ENCODE measurements at regions not wholly inside any gene's neighbourhood (a gene's known extent, or its start where the extent isn't known, plus 50 kb on each side); places are given as distances from the start of the nearest gene placed in this dataset.

DNA sequence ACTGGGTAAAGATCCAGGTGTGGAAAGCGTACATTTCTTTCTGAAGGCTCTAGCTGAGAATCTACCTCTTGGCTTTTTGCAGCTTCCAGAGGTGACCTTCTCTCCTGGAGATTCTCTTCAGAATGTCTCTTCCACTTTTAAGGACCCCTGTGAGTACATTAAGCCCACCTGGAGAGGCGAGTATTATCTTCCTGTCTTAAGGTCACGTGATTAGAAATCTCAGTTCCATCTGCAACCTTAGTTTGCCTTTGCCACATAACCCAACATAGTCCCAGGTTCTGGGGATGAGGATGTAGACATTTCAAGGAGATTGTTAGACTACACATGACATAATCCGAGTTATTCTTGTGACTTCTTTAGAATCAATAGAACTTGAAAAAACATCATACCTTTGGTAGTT, 665.5 kb upstream of the POM121L12 start:
- no peak overlapping the region for H3K4me3 Mint-ChIP-seq
- no peaks in the 10 kb centered on the region for H3K4me1 Mint-ChIP-seq
- Histone ChIP-seq H3K27me3 (ENCODE audit: control insufficient read depth, insufficient read depth, low read length, poor library complexity, severe bottlenecking) (no peaks in the 10 kb centered on the region), H3K4me3 (ENCODE audit: low read length) (no peak overlapping the region), H3K9ac (ENCODE audit: extremely low read depth, low read length, poor library complexity, severe bottlenecking) (no peak overlapping the region), H3K9me3 (ENCODE audit: control insufficient read depth, low read length) (no peaks in the 10 kb centered on the region), H3K36me3 (ENCODE audit: control insufficient read depth, insufficient read depth, low read length) (no peaks in the 10 kb centered on the region), H3K27ac (ENCODE audit: low read depth, low read length) (no peak overlapping the region), H3K4me1 (ENCODE audit: control insufficient read depth, insufficient read depth, low read length) (no peaks in the 10 kb centered on the region)
- H3K27me3 Mint-ChIP-seq (ENCODE audit: insufficient read depth), result no peaks in the 10 kb centered on the region
- TF ChIP-seq, protein P1, sequence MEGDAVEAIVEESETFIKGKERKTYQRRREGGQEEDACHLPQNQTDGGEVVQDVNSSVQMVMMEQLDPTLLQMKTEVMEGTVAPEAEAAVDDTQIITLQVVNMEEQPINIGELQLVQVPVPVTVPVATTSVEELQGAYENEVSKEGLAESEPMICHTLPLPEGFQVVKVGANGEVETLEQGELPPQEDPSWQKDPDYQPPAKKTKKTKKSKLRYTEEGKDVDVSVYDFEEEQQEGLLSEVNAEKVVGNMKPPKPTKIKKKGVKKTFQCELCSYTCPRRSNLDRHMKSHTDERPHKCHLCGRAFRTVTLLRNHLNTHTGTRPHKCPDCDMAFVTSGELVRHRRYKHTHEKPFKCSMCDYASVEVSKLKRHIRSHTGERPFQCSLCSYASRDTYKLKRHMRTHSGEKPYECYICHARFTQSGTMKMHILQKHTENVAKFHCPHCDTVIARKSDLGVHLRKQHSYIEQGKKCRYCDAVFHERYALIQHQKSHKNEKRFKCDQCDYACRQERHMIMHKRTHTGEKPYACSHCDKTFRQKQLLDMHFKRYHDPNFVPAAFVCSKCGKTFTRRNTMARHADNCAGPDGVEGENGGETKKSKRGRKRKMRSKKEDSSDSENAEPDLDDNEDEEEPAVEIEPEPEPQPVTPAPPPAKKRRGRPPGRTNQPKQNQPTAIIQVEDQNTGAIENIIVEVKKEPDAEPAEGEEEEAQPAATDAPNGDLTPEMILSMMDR (conservative IDR thresholded peaks at IDR 0.05), result no peak
- H3K36me3 Mint-ChIP-seq (ENCODE audit: low read depth), result no peaks in the 10 kb centered on the region
- WGBS, 2 experiments (ENCODE audit: insufficient coverage in 1 of 2, insufficient read length in 1 of 2), result 82 to 92% methylated on average over 3 to 4 of the region's 4 CpGs
- H3K9me3 Mint-ChIP-seq, result peaks cover 2% of the 10 kb centered on the region
- no peak for DNase-seq
- no peak overlapping the region for H3K27ac Mint-ChIP-seq

DNA sequence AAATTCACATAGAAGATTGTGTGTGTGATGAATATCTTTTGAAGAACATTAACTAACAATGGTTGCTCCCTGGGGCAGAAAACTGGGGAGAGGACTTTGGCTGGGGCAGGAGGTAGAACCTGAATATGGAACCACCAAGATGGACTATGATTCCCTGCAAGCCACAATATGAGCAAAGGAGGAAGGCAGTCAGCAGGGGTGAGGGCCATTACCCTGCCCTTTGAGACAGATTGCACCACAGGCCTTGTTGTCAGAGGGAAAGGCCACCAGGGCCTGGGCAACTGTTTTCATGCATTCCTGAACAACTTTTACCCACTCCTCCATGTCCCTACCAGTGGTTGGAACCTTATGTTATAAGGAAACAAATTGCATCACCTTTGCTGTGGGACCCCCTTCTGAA, 670.1 kb upstream of the POM121L12 start:
- Histone ChIP-seq H3K9me3 (ENCODE audit: control insufficient read depth, low read length) (no peaks in the 10 kb centered on the region), H3K9ac (ENCODE audit: extremely low read depth, low read length, poor library complexity, severe bottlenecking) (no peak overlapping the region), H3K27ac (ENCODE audit: low read depth, low read length) (no peak overlapping the region), H3K27me3 (ENCODE audit: control insufficient read depth, insufficient read depth, low read length, poor library complexity, severe bottlenecking) (no peaks in the 10 kb centered on the region), H3K4me1 (ENCODE audit: control insufficient read depth, insufficient read depth, low read length) (no peaks in the 10 kb centered on the region), H3K36me3 (ENCODE audit: control insufficient read depth, insufficient read depth, low read length) (no peaks in the 10 kb centered on the region), H3K4me3 (ENCODE audit: low read length) (no peak overlapping the region)
- Mint-ChIP-seq H3K27me3 (ENCODE audit: insufficient read depth) (no peaks in the 10 kb centered on the region), H3K36me3 (ENCODE audit: low read depth) (no peaks in the 10 kb centered on the region), H3K9me3 (peaks cover 12% of the 10 kb centered on the region), H3K4me1 (no peaks in the 10 kb centered on the region), H3K27ac (no peak overlapping the region), H3K4me3 (no peak overlapping the region)
- DNase-seq, result no peak
- TF ChIP-seq, protein P1 (conservative IDR thresholded peaks at IDR 0.05), result no peak

DNA sequence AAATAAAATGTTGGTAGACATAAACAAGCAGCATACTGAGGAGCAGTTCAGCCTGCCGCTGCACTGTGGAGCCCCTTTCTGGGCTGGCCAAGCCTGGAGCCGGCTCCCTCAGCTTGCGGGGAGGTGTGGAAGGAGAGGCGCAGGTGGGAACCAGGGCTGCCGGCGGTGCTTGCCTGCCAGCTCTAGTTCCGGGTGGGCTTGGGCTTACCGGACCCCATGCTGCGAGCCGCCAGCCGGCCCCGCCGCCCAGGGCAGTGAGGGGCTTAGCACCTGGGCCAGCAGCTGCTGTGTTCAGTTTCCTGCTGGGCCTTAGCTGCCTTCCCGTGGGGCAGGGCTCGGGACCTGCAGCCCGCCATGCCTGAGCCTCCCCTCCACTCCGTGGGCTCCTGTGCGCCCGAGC, 672.9 kb upstream of the POM121L12 start:
- Histone ChIP-seq H3K36me3 (ENCODE audit: control insufficient read depth, insufficient read depth, low read length) (no peaks in the 10 kb centered on the region), H3K9ac (ENCODE audit: extremely low read depth, low read length, poor library complexity, severe bottlenecking) (no peak overlapping the region), H3K9me3 (ENCODE audit: control insufficient read depth, low read length) (no peaks in the 10 kb centered on the region), H3K27me3 (ENCODE audit: control insufficient read depth, insufficient read depth, low read length, poor library complexity, severe bottlenecking) (no peaks in the 10 kb centered on the region), H3K27ac (ENCODE audit: low read depth, low read length) (no peak overlapping the region), H3K4me1 (ENCODE audit: control insufficient read depth, insufficient read depth, low read length) (no peaks in the 10 kb centered on the region), H3K4me3 (ENCODE audit: low read length) (no peak overlapping the region)
- no peak for DNase-seq
- no peak overlapping the region for H3K4me3 Mint-ChIP-seq
- H3K9me3 Mint-ChIP-seq, result peaks cover 11% of the 10 kb centered on the region
- whole genome bisulfite sequencing, 2 experiments (ENCODE audit: insufficient coverage in 1 of 2, insufficient read length in 1 of 2), result 91 to 100% methylated on average over 9 to 19 of the region's 19 CpGs
- no peaks in the 10 kb centered on the region for H3K4me1 Mint-ChIP-seq
- no peaks in the 10 kb centered on the region for H3K36me3 Mint-ChIP-seq (ENCODE audit: low read depth)
- no peaks in the 10 kb centered on the region for H3K27me3 Mint-ChIP-seq (ENCODE audit: insufficient read depth)
- TF ChIP-seq, protein P1 (conservative IDR thresholded peaks at IDR 0.05), result no peak
- H3K27ac Mint-ChIP-seq, result no peak overlapping the region
